ENCODE measurements at regions not wholly inside any gene's neighbourhood (a gene's known extent, or its start where the extent isn't known, plus 50 kb on each side); places are given as distances from the start of the nearest gene placed in this dataset.

DNA sequence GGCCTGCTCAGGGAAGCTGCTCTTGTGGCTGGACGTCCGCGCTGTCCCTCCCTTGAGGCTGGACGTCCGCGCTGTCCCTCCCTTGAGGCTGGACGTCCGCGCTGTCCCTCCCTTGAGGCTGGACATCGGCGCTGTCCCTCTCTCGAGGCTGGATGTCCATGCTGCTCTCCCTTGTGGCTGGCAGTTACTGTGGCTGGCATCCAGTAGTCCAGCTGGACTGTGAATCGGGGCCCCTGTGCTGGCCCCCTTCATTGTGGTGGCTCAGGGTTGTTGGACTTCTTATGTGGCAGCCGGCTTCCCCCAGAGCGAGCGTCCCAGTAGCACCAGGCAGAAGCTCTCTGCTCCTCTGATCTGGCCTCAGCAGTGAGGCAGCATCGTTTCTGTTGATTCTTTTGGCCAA is 141.5 kb downstream of the IRF8 start:
- DNase-seq (ENCODE audit: low read depth in 2 of 2), result no peak

DNA sequence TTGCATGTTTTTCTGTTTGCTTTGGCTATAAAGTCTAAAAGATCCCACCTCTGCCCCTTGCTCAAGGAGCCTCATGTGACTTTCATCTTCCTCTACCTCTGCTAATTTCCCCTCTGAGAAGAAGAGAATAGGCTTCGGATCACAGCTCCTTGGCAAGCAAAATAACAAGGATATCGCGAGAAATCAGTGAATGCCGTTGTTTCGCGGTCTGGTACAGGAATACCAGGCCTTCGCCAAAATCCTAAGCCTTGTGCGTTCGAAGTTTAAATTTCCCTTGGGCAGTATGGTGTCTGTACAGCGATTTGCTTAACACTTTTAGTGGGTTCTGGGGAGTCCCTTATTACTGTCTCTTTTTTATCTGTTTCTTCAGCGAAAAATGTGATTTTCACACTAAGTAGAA is 142.3 kb downstream of the IRF8 start:
- no peak for DNase-seq (ENCODE audit: low read depth in 2 of 2)

DNA sequence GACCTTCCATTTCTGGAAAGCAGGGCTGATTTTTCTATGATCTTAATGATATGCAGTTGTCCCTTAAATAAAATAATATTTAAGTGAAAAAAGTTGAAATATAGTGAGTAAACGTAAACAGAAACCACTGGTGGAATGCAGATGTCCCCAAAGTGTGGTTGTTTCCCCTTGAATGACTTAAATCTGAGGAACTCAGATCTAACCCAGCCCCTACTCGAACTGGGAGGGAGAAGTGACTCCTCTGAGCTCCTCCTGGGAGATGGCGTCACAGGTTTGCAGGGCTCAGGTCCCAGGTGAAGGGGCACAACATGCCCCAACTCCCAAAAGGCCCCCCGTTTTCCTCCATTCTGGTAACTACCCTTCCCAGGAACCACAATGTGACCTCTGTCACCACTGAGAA is 142.8 kb downstream of the IRF8 start:
- DNase-seq (ENCODE audit: low read depth in 2 of 2), result no peak

DNA sequence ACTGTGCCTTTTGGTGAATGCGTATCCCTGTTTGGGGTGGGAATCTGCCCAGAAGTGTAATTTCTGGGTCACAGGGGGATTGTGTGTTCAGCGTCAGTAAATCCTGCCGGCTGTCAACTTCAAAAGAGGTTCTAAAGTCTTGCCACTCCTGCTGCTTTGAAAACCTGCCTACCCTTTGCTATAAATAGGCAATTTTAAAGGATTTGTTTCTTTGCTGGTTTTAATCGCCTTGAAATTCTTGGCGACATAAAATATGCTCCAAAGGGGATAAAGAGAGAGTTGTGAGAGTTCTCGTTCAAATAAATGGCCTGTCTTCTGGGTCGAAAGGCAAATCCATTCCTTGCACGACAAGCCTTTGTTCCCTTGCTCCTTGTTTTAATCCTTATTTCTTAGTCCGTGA is 143.4 kb downstream of the IRF8 start:
- DNase-seq (ENCODE audit: low read depth in 2 of 2), result no peak

DNA sequence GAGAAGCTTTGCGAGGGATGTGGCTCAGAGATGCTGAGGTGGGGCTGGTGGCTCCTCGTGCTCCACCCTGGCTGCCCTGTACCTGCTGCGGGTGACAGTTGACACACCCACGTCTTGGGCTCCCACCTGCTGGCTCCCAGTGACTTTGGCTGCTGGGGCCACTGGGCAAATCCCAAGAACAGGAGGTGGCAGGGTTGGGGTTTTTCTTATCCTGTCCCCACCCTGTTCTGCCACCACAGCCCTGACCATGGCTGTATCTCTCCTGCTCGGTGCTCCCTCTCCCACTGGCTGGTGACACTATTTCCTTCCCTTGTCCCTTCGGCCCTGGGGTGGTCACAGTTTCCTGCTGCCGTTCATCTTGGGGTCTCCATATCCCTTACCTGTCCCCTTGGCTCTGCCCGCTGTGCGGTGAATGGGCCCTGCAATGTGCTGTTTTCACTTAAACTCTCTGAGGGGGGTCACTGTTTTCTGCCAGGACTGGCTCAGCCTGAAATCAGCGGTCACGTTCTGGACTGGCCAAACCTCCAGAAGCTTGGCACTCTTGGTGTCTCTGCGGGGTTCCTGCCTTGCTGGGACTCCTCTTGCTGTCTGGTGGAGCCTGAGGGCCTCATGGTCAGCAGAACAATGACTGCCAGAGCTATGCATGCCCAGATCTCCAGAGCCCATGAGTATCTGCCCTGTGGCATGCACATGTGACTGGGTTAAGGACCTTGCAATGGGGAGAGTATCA is 144.2 kb downstream of the IRF8 start:
- DNase-seq (ENCODE audit: low read depth in 2 of 2), result no peak

DNA sequence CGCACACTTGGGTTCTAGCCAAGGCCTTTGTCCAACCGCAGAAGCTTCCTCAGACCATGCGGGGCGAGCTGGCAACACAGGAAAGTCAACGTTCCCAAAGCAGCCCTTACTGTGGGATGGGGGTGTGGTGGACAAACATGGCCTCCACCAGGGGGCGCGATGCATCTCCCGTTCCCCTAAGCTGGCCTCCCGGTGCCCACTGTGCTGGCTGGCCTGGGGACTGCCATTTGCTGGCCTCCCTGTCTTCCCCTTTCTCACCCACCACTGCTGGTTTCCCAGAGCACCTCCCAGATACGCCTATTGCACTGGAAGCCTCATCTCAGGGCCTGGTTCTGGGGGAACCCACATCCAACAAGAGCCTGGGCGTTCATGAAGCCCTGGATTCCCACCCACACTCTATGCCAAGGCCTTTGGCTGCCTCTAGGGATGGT is 145.3 kb downstream of the IRF8 start:
- peak; percentile 29 to 54 for DNase-seq (ENCODE audit: low read depth in 2 of 2)

DNA sequence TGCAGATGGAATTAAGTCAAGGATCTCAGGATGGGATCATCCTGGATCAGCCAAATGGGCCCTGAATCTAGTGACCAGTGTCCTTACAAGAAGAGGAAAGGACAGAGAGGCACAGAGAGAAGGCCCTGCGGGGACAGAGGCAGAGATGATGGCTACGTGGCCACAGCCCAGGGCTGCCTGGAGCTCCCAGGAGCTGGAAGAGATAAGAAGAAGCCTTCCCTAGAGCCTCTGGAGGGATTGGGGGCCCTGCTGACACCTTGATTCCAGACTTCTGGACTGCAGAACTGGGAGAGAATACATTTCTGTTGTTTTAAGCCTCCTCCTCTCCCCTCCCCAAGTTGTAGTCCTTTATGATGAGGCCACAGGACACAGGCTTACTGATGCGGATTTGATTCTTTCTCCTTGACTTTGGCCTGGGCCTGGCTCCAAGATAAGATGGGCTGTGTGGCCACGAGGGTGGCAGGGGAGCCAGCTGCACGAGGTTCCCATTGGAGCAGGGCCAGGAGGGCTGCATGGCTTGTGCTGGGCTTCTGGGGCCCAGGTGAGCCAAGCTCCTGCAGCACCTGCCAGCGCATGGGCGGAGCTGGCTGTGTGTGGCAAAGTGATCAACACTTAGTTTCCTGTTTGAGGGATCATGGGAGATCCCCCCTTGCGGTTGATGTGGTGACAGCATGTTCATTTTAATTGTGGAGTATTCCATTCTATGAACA is 146.1 kb downstream of the IRF8 start:
- DNase-seq (ENCODE audit: low read depth in 2 of 2), result peak; percentile 3 to 16

DNA sequence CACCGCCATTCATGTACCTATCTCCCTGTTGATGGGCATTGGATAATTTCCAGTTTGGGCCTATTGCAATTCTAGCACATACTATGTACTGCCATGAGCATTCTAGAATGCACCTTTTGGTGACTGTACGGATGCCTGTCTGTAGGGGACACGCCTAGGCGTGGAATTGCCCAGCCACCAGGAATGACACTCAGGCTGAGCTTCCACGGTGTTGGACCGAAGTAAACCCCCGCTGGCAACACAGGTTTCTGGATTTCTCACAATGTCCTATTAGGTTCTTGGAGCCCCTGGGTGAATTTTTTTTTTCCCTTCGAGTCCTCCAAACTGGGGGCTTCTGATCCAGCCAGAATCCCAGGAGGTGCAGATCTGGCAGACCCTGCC is 146.6 kb downstream of the IRF8 start:
- no peak for DNase-seq (ENCODE audit: low read depth in 2 of 2)

DNA sequence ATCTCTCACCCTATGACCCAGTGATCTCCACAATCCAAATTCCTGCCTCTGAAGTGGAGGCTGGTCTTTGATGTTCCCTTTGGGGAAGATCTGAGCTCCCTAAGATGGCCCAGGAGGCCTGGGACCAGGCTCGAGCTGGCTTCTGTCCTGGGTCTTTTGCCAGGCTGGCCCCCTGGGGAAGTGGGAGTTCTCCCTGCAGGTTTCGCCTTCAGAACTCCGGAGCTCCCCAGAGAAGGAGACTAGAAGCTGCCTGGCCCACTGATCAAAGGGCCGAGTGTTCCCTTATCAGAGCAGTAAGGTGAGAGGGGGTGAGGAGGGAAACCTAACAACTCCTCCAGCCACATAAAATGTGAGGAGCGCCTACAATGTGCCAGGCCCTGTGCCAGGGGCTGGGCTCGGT is 147.1 kb downstream of the IRF8 start:
- DNase-seq (ENCODE audit: low read depth in 2 of 2), result no peak

DNA sequence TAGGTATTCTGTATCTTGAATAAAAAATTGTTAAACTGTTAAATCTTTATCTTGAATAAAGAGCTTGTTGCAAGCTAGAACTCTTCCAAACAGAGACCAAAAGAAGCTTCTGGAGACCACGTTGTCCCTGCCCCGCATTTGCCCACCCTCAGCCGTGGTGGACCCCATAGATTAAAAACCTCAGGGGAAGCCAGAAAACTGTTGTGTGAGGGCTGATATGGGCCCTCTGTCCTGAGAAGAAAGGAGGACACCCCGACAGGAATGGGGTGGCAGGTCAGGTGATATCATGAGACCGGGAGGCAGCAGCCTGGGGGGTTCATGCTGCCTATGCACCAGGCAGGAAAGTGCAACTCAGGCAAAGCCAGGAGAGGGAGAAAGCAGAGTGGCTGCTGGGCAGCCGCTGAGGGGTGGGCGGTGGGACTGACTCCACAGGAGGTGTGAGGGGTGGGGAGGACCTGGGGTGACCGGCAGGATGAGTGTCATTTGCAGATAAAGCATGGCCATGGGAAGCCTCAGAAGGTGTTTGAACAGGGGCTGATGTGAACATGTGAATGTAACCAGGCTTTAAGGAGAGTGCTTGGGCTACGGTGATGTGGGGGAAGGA is 147.8 kb downstream of the IRF8 start:
- no peak for DNase-seq (ENCODE audit: low read depth in 2 of 2)

DNA sequence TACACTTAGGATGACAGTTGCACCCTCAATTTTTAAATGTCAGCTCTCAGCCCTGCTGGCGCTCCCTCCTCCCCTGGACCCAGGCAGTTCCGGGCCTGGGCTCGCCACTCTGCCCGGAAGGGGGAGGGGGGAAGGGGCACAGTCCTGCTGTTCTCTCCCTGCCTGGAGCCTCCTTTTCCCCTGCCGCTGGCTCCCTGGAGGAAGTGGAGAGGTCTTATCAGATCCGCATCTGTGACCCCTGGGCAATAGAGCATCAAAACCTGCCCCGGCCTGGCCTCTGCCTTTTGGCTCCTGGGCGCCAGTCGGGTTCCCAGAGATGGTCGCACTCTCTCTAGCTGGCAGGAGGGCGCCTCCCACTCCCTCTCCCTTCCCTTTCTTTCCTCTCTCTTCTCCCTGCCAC is 149.3 kb downstream of the IRF8 start:
- DNase-seq (ENCODE audit: low read depth in 2 of 2), result no peak

DNA sequence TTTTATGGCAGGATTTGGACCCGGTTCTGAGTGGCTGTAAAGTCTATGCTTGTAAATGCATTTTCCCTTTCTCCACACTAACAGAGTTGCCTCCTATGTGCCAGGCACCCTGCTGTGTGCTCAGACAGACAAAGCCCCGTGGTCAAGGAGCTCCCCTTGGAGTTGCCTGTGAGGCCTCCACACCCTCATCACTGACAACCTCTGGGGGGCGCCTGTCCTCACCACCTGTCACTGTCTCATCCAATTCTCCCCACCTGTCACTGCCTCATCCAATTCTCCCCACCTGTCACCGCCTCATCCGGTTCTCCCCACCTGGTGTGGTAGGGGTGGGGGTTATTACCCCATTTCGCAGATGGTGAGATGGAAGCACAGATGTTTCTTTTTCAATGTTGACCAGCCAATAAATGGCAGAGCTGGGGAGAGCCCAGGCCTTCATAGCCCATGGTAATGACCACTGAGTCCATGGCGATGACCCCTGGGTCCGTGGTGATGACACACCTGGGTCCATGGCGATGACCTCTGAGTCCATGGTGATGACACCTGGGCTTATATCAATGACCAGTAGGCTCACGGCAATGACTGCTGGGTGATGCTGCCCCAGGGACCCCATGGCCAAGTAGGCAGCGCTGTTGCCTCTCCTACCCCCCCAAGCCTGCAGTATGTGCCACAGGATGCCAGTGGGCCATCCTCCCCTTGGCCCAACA is 150.1 kb downstream of the IRF8 start:
- no peak for DNase-seq (ENCODE audit: low read depth in 2 of 2)

DNA sequence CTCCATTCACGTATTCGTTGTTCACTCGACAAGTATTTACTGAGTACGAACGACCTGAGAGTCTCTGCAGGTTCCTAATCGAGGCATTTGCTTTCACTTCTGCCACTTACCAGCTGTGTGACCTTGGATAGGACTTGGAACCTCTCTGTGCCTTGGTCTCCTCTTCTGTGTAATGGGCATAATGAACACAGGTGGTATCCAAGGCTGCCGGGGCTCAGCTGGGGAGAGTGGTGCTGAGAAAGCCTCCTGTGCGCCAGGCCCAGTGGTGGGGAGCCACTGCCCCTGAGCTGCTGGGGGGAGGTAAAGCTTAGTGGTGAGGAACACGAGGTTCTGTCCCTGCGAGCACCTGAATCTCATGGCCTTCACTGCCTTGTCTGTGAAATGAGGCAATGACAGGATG is 150.7 kb downstream of the IRF8 start:
- no peak for DNase-seq (ENCODE audit: low read depth in 2 of 2)

DNA sequence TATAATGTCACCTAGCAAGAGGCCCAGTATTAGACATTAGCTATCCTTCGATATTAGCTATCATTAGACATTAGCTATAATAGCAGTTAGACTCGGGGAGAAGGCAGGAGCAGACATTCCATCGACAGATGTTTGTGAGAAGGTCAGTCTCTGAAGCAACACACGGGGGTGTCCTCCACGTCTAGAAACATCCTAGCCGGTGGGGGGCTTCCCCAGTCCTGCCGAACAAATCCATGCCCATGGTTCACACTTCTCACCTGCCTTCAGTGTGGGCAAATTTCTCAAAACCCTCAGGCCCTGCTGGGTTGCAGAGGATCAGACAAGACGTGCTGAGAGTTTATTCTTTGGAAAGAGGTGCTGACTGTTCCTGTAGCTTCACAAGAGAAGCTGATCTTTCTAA is 151.1 kb downstream of the IRF8 start:
- DNase-seq (ENCODE audit: low read depth in 2 of 2), result no peak

DNA sequence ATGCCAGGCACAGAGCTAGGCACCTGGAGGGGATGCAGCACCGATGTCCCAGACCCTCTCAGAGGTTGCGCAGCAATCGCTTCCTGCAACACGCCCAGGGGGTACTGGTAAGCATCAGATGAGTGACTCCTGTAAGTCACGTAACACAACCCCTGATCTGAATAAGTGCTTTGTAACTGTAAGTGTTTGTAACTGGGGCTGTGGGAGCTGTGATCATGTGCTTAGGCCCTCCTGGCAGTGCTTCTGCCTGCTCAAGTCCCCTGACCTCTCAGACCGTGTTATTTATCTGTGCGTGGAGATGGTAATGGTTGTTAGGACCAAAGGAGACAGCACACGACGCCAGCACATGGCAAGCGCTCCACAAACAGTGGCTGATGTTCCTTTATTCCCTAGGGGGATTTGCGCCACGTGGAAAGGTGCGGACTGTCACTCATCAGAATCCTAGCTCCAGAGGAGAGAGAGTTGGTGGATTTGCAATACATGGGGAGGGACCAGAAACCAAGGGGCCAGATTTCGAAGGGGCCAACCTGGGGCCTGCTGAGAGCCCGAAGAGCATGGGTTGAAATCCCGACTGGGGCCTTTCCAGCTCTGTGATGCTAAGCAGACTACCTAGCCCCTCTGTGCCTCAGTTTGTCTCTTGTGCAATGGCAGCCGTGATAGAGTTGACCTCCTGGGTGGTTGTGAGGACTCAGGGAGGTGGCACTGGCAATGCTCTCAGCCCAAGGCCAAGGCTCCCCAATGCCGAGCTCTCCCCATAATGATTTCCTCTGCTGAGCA is 151.8 kb downstream of the IRF8 start:
- no peak for DNase-seq (ENCODE audit: low read depth in 2 of 2)

DNA sequence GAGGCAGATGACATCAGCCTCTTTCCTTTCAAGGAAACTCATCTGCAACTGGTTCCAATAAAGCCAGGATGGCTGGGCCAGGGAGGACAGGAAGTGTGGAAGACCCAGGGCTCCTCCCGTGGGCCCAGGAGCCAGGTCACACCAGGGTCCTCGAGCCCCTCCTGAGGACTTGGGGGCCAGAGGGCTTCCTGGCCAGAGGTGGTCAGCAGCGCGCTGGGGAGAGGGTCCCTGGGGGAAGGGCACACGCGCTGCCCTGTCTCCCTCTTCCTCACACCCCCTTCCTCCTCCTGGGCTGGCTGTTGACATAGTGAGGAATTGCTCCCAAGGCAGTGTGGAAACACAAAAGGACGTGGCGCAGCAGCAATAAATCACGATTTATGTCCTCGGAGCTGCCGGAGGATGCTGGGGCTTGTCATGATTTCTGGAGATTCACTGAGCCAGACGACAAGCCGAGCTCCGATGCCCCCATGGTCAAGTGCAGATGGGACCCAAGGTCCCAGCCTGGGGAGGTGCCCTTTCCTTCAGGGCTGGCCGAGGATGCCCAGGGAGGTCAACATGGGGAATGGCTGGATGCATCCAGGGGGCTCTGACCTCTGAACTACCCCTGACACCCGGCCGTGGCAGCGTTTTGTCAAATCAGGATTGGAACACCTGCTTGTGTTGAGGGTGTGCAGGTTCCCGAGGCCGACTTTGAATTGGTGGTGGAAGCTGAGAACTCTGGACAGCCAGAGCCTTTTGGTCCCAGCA is 152.6 kb downstream of the IRF8 start:
- DNase-seq (ENCODE audit: low read depth in 2 of 2), result no peak

DNA sequence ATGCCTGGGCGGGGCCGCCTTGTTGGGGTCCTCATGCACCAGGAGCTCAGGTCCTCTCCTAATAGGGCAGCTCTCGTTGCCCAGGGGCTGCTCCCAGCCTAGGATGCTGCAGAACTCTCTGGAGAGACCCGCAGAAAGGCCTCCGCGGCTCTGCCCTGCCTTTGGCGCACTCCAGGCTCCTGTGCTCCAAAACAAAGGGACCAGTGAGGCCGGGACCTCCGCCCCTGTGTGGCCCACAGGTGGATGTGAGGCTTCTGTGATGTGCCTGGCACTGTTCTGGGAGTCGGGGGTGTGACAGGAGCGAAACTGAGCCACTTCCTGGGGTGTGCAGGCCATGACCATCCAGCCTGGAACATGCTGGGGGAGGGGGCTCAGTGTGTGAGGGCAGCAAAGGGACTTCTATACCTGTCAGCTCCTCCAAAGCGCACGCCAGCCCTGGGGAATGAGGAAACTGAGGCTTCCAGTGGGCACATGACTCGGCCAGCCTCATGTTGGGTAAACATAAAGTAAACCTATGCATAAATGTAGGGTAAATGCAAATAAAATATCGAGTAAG is 153.2 kb downstream of the IRF8 start:
- DNase-seq (ENCODE audit: low read depth in 2 of 2), result no peak

DNA sequence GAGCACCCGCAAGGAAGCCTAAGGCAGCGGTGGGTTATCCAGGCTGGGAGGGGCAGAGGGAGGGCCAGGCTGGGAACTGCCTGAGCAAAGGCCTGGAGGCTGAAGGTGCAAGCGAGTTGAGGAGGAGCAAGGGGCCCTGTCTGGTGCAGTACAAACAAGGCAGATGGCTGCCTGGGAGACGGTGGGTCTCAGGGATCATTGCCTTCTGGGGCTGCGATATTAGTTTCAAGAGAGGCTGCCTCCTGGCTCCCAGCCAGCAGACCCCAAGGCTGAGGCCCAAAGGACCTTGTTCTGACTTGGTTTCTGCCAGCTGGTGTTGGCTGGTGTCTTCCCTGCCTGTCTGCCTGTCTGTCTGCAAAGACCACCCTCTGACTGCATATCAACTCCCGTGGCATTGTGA is 154.0 kb downstream of the IRF8 start:
- DNase-seq (ENCODE audit: low read depth in 2 of 2), result no peak

DNA sequence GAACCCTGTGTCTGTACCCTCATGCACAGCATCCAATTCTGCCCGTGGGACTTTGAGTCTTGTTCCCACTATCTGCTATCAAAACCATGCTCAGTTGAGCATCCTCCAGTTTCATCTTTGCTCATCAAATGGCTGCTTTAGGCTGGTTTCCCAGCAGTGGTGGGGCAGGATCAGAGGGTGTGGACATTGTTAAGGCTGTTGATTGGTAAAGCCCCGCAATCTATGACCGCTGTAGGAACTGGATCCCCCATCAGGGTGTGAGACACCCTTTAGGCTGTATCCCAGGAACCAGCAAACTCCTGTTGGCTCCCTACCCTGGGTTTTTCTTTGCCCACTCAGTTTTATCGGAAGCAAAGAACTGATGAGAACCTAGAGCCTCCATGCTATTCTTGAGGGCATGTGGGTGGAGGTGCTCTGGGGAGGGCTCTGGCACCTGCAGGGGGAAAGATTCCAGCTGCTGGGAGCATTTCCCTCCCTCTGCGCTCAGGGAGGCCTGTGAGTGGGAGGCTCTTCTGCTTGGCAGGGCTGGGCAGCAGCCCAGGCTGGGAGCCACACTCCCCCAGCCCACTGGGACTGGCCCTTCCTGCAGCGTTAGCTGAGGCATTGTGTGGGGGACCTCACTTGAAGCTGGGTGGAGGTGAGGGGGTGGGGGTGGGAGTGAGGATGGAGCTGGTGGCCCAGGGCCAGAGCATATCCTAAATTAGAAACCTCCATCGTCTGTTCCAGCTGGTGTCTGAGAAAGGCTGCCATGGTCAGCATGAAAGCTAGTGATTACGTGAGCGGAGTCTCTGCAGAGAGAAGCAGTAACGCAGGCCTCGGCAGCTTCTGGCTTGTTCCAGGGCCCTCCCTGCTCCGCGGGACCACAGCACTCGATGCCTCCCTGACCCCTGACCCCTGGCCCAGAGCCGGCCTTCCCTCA is 160.6 kb downstream of the IRF8 start:
- DNase-seq (ENCODE audit: low read depth in 2 of 2), result no peak
